ENCODE measurements at regions not wholly inside any gene's neighbourhood (a gene's known extent, or its start where the extent isn't known, plus 50 kb on each side); places are given as distances from the start of the nearest gene placed in this dataset.

GRCh38 chr2:146130290-146130689, 1610.4 kb upstream of the ZEB2 start:
- H3K27ac ChIP-seq (ENCODE audit: low read depth, low read length): no peak overlapping the region
- H3K9me3 ChIP-seq (ENCODE audit: control insufficient read depth in 1 of 2, insufficient read depth in 1 of 2, low read depth in 1 of 2, low read length in 2 of 2): no peaks in the 10 kb centered on the region
- ChIA-PET RAD21 (ENCODE audit: low non-redundant PET in 1 of 2, low total read pairs in 2 of 2, uncharacterized antibody in 2 of 2, unreplicated experiment in 2 of 2) (no interaction called here), POLR2A (no interaction called here), CTCF (no interaction called here)
- no peak overlapping the region for H2AFZ ChIP-seq (ENCODE audit: low read depth, low read length, poor library complexity, severe bottlenecking)
- H3K9me2 ChIP-seq (ENCODE audit: insufficient read depth): no peaks in the 10 kb centered on the region
- no peak overlapping the region for H3K4me3 ChIP-seq (replicated peaks in 1 of 2; ENCODE audit: low read depth in 1 of 2, low read length in 2 of 2)
- no TSS peak for BruUV-seq (replicated peaks)
- DNase-seq (ENCODE audit: low read depth, low spot score) (no peak), ATAC-seq (no peak)
- no peak overlapping the region for H3K9ac ChIP-seq (ENCODE audit: low read length)
- H3K27me3 ChIP-seq (ENCODE audit: insufficient read depth, low read length): no peaks in the 10 kb centered on the region
- TF ChIP-seq ZBTB33 (IDR thresholded peaks at IDR 0.05; ENCODE audit: extremely low read depth, insufficient replicate concordance, low read length) (no peak), ZNF274 (IDR thresholded peaks at IDR 0.05; ENCODE audit: low read depth, low read length) (no peak)
- no peaks in the 10 kb centered on the region for H4K20me1 ChIP-seq (ENCODE audit: insufficient read depth)
- intact Hi-C loops (cut with micrococcal nuclease): no loop called here
- H3K4me1 ChIP-seq (ENCODE audit: control insufficient read depth in 1 of 2, insufficient read depth in 2 of 2, low read length in 2 of 2): no peaks in the 10 kb centered on the region
- no peak overlapping the region for H3K4me2 ChIP-seq (ENCODE audit: low read length)
- H3K36me3 ChIP-seq (ENCODE audit: control insufficient read depth in 1 of 2, insufficient read depth in 2 of 2, low read length in 2 of 2): no peaks in the 10 kb centered on the region
- H3K79me2 ChIP-seq (ENCODE audit: insufficient read depth, low read length): no peaks in the 10 kb centered on the region

GRCh38 chr2:146129231-146129630, 1609.3 kb upstream of the ZEB2 start:
- no TSS peak for BruUV-seq (replicated peaks)
- RAD21 ChIA-PET (ENCODE audit: low non-redundant PET in 1 of 2, low total read pairs in 2 of 2, uncharacterized antibody in 2 of 2, unreplicated experiment in 2 of 2): no interaction called here
- Histone ChIP-seq H3K36me3 (ENCODE audit: control insufficient read depth in 1 of 2, insufficient read depth in 2 of 2, low read length in 2 of 2) (no peaks in the 10 kb centered on the region), H3K4me2 (ENCODE audit: low read length) (no peak overlapping the region), H3K9me2 (ENCODE audit: insufficient read depth) (no peaks in the 10 kb centered on the region), H3K4me1 (ENCODE audit: control insufficient read depth in 1 of 2, insufficient read depth in 2 of 2, low read length in 2 of 2) (no peaks in the 10 kb centered on the region), H3K9ac (ENCODE audit: low read length) (no peak overlapping the region), H3K27me3 (ENCODE audit: insufficient read depth, low read length) (no peaks in the 10 kb centered on the region), H3K27ac (ENCODE audit: low read depth, low read length) (no peak overlapping the region), H2AFZ (ENCODE audit: low read depth, low read length, poor library complexity, severe bottlenecking) (no peak overlapping the region), H3K4me3 (replicated peaks in 1 of 2; ENCODE audit: low read depth in 1 of 2, low read length in 2 of 2) (no peak overlapping the region), H3K9me3 (ENCODE audit: control insufficient read depth in 1 of 2, insufficient read depth in 1 of 2, low read depth in 1 of 2, low read length in 2 of 2) (no peaks in the 10 kb centered on the region), H3K79me2 (ENCODE audit: insufficient read depth, low read length) (no peaks in the 10 kb centered on the region), H4K20me1 (ENCODE audit: insufficient read depth) (no peaks in the 10 kb centered on the region)
- ATAC-seq (no peak), DNase-seq (ENCODE audit: low read depth, low spot score) (no peak)
- intact Hi-C loops (cut with micrococcal nuclease): loop anchor here (5.0 kb wide), 1 partner anchor 42 kb away; no protein-coding TSS in a partner anchor
- POLR2A ChIA-PET: no interaction called here
- CTCF ChIA-PET: no interaction called here
- TF ChIP-seq ZBTB33 (IDR thresholded peaks at IDR 0.05; ENCODE audit: extremely low read depth, insufficient replicate concordance, low read length) (no peak), CEBPB (IDR thresholded peaks at IDR 0.05; ENCODE audit: low read depth) (no peak), SP1 (IDR thresholded peaks at IDR 0.05; ENCODE audit: low read depth) (no peak), CTCF (IDR thresholded peaks at IDR 0.05 in 2 of 3, conservative IDR thresholded peaks at IDR 0.05 in 1 of 3; ENCODE audit: borderline replicate concordance in 1 of 3, insufficient read depth in 1 of 3, low read depth in 2 of 3, low read length in 2 of 3) (no peak), SIN3A (IDR thresholded peaks at IDR 0.05; ENCODE audit: low read depth) (no peak), TCF7L2 (IDR thresholded peaks at IDR 0.05; ENCODE audit: borderline replicate concordance, extremely low read depth, insufficient read depth, insufficient read length) (no peak), EZH2phosphoT487 (IDR thresholded peaks at IDR 0.05; ENCODE audit: borderline replicate concordance) (no peak), YY1 (IDR thresholded peaks at IDR 0.05; ENCODE audit: extremely low read depth, insufficient replicate concordance, low read depth, low read length) (no peak), ELF1 (IDR thresholded peaks at IDR 0.05; ENCODE audit: borderline replicate concordance, low read depth) (no peak), ATF3 (IDR thresholded peaks at IDR 0.05) (no peak), FOSL1 (IDR thresholded peaks at IDR 0.05; ENCODE audit: low read depth) (no peak), MAX (IDR thresholded peaks at IDR 0.05) (no peak), EZH2 (IDR thresholded peaks at IDR 0.05) (no peak)
